GM18951 (cell line): ENCODE measurements at regions not wholly inside any gene's neighbourhood (a gene's known extent, or its start where the extent isn't known, plus 50 kb on each side); places are given as distances from the start of the nearest gene placed in this dataset.

ENCODE experiments used
- POLR2A ChIP-seq: IDR thresholded peaks from 4 replicates; pipeline ENCODE4 v1.6.1; 2011; ENCODE audit warnings: mild to moderate bottlenecking; ENCODE audit not compliant: insufficient read length, insufficient read depth; ENCODE audit errors: extremely low read depth
- in situ Hi-C: fragments of 300-500 bp; cut with MboI; formaldehyde crosslinking; loops from one replicate; pipeline ENCODE4 v1.12.0; 2022; ENCODE audit warnings: low sequenced_read_pairs, mixed read lengths, inconsistent platforms; ENCODE audit not compliant: unreplicated experiment

DNA sequence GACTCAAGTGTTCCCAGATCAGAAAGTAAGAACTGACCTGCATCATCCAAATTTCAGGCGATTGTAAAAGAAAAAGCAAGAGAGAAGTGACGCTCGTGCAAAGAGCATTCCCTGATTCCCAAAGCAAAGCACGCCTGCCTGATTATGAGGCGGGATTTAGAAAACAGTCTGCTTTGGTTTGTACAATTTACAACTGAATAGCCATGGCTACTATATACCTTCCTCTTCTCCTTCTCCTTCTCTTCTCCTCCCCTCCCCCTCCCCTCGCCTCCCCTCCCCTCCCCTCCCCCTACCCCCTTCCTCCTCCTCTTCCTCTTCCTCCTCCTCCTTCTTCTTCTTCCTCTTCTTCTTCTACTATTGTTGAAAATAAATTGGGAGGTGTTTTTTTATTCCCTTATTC, 782.9 kb downstream of the GALR1 start:
- in situ Hi-C loops = no loop called here
- TF ChIP-seq POLR2A = no peak

DNA sequence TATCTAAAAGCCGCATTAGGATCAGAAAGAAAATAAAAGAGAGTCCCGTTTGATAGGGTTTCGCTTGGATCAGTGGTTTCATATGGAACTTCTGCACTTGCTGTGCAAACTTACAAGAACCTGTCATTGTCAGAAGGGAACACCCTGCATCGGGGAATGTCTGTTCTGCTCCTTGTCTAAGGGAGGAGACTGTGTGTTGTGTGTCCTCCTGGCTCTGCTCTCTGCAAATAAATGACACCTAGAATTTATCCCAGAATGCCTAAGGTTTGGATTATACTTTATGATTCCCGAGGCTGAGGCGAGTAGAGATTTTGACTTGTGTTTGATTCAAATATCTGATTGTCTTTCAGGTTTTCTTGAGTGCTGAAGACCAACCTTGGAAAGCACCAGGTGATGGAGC, 785.1 kb downstream of the GALR1 start:
- in situ Hi-C loops = no loop called here
- no peak for TF ChIP-seq POLR2A

DNA sequence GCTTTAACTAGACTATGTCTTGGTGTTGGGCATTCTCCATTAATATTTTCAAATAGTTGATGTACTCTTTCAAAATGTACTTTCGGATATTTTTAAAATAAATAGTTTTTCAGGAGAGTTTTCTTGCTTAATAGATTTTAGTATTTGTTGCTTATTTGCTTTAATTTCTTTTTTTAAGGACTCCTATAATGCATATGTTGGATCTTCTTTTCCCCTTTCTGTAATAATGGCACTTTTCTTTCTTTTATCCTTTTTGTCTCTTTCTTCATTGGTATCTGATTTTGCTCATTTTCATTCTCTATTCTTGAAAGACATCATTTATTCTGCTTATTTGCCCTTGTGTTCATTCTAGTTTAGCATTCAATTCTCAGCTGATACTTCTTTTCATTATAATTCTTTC, 791.6 kb downstream of the GALR1 start:
- in situ Hi-C loops = no loop called here
- TF ChIP-seq POLR2A = no peak

DNA sequence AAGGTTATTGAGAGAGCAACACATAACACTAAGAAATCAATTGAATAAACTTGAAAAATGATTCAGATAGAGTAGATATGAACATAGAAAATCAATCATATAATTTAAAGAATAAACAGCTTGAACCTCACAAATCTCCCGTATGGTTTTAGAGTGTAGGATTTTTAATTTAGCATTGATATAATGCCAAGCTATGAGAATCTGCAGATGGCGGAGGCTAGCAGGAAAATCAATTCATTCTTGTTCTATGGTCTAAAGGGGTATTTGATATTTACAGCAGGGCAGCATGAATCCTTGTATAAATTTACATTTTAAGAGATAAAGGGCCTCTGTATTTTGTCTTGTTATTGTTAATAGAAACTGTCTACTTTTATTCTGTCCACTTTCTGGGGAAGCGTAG, 797.0 kb downstream of the GALR1 start:
- in situ Hi-C loops = no loop called here
- TF ChIP-seq POLR2A = no peak

DNA sequence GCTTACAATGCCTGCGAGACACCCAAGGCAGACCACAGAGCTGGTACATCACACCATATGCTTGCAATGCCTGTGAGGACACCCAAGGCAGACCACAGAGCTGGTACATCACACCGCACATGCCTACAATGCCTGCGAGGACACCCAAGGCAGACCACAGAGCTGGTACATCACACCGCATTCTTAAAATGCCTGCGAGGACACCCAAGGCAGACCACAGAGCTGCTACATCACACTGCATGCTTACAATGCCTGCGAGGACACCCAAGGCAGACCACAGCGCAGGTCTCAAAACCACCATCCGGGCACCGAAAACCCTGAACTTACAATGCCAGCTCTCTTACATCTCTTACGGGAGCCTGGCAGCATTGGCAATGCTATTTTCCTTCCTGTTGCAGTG, 799.6 kb downstream of the GALR1 start:
- no peak for TF ChIP-seq POLR2A
- in situ Hi-C loops = no loop called here

DNA sequence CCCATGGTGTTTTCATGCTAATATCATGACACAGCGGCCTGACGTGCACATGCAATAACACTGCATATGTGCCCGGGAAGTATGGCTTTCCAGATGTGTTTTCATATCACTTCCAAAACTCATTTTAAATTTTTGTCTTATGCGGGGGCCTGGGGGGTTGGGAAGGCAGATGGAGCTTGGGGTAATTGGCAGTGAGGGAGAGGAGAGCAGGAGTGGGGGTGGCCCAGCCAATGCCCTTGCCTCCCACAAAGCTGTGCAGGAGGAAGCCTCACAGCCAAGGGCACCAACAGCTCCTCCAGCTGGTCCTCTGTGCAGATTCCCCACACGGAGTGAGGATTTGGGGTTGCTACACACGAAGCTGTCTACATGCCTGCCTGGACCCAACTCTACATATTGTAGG, 805.2 kb downstream of the GALR1 start:
- in situ Hi-C loops = no loop called here

DNA sequence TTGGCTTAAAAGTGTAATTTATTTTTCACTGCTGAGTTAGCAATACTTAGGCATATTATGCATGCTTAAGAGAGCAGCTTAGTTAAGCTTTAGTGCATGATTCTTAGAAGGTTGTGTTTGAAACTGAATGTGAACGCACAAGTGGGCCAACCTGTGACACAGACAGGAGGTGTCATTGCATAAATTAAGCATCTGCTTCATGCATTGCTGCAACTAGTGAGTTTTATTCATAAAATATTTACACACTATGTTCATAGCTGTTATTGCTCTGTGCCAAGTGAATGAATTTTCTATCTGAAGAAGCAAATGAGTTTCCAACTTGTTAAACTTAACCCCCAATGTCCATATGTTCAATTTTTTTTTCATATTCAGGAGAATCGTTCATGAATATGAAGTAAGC, 806.4 kb downstream of the GALR1 start:
- TF ChIP-seq POLR2A = no peak
- in situ Hi-C loops = no loop called here

More for the DNA sequence above, 805.2 kb downstream of the GALR1 start:
- TF ChIP-seq POLR2A = no peak

DNA sequence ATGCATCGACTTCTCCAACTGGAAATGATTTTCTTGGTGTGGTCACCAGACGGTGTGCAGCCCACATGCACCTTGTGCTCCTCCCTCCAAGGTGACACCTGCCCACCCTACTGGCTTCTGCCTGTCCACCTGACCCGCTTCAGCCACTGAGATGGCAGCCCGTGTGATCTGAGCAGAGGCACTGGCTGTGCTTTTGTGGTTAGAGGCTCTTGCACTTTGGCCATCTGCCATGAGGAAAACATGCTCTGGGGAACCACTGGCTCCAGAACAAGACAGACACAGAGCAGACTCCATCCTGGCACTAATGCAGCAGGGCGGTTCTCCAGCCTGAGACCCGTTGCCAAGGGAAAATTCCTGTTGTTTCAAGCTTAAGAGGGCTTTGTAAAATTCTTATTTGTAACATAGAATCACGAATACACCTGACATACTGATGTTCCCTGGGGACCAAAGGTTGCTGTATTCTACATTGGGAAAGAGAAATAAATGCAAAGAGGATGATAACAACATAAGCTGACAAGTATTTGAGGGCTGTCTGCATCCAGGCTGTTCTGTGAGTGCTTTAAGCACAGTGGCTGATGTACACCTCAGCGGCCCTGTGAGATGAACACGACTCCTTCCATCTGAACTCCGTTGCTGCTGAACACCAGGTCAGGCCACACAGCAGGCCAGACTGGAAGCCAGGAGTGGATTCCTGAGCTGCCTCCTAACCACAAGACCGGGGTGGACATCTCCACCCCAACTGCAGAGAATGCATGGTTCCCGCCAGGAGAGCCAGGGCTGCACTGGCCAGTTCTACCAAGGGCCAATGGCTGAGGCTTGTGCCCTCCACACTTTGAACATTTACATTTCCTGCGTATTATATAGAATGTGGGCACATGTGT, 820.4 kb downstream of the GALR1 start:
- in situ Hi-C loops = no loop called here

DNA sequence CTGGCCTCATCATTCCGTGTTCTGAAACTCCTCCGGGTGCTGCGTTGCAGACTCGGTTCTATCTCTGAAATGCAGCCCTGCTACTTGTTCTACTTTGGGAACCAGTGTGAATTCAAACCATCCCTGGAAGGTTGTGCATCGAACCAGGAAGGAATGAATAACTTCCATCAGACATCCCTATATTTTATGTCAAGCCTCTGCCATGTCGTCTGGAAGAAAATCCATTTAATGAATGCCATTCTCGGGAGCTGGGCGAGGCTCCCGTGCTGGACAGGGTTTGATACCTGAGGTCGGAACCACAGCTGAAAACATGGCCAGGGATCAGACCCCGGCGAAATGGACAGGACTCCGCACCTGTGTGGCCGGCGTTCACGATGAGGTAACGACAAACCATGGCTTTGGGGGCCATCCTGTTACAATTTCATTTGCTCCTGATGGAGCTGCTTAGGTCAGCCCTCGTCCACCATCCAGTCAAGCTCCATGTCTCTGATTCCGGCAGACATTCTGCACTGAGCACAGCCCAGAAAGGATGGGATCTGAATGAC, 821.6 kb downstream of the GALR1 start:
- TF ChIP-seq POLR2A = no peak
- in situ Hi-C loops = no loop called here

More for the DNA sequence above, 820.4 kb downstream of the GALR1 start:
- no peak for TF ChIP-seq POLR2A

DNA sequence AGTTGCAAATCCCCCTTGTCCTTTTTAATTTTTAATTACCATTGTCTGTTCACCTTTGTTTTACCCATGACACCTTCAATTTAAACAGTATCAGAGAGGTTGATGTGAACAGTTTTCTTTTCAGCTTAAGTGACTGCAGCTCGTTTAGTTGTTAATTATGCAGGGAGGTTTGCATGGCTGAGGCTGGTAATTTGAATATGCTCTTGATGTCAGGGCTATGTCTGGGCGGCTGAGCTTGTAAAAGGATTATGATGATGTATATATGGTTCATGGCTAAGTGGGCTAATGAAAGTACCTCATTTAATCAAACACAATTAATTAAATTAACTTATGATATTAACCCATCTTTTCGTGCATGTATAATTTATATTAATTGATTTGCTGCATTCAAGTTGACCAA, 822.1 kb downstream of the GALR1 start:
- in situ Hi-C loops = no loop called here
- TF ChIP-seq POLR2A = no peak

DNA sequence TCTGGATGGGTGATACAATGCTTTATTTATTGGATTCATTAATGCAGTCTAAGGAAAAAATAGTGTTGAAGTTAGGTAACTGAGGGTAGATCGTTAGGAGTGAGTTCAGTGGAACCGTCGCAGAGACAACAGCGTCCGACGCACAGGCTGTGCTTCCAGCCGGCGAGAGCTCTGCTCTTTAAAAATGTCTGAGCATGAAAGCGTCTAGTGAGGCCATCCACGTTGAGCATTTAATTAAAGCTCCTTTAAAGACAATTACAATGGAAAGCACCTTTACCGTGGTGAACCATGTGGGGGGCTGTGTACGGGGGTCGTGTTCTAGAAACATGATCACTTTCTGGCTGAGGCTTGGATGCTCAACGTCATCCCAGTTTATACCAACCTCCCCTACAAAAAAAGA, 822.7 kb downstream of the GALR1 start:
- in situ Hi-C loops = no loop called here
- TF ChIP-seq POLR2A = no peak

DNA sequence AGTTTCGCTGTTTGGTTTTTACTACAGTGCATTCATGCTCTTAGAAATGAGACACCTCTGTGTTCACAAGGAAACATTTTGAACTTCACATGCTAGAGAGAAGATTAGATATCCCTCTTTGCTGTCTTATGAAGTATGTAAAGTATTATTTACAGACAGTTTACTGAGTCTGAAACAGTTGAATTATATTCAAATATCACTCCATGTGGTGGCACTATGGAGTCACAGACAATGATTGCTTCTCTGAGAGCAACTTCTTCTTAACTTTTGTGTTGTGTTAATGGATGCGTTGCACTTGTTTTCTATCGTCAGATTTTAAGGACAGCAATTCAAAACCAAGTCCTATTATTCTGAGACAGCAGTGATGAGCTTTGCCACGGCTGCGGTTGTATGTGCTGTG, 823.6 kb downstream of the GALR1 start:
- no peak for TF ChIP-seq POLR2A
- in situ Hi-C loops = no loop called here

DNA sequence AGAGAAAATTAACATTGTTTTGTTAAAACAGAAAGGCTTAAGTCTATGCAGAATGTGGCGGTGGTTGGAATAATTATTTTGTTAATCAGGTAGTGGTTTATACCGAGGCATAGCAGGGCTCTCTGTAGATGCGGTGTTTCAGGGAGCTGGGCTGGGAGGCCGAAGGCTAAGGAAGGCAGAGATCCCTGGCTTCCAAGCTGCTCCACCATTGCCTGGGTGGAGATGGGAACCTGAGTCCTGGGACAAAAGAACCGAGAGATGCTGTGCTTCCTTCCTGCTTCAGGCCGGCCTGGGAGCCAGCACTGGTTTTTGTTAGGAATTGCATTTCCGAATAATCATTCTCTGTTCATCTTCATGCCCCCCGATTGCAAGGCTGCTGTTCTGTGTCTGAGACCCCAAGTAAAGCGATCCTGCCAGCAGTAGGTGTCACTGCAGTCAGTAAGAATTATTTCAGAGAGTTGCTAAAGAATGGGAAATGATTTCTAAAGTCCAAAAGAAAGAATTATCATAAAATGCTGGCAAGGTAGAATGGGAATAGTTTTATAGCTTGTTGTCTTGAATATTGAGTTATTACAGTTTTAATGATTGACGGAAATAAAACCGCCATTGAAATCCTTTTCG, 824.9 kb downstream of the GALR1 start:
- in situ Hi-C loops = no loop called here
- no peak for TF ChIP-seq POLR2A

DNA sequence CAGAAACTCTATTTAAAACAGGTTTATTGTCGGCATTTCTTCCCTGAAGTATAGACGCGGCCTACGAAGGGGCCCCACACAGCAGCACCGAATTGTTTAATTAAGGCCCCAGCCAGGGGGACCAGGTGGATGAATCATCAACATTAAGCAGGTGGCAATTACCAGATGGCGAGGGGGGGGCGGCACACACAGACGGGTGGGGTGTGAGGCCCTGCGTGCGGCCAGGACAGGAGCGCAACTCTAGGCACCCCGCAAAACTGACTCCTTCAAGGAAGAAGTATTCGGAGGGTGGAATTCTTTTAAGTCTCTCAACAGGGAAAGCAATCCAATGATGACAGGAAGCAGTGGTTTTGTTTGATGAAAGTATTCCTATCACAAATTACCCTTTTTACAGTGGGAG, 830.4 kb downstream of the GALR1 start:
- no peak for TF ChIP-seq POLR2A
- in situ Hi-C loops = no loop called here
